Breast epithelium (tissue), 4 donors: ENCODE measurements at regions not wholly inside any gene's neighbourhood (a gene's known extent, or its start where the extent isn't known, plus 50 kb on each side); places are given as distances from the start of the nearest gene placed in this dataset.

Experiments
- DNase-seq, 2 donors: peaks; one replicate each; pipeline ENCODE4 v3.0.0-alpha.2; 2019; ENCODE audit warnings: low spot score in 2 of 2
- H3K27ac ChIP-seq, 2 donors: fragments of 200-600 bp; sonication (generic) in 1 of 2; one replicate each; pipeline ENCODE4 v1.5.1; 2016 to 2019; ENCODE audit warnings: mild to moderate bottlenecking in 1 of 2
- H3K27me3 ChIP-seq, 2 donors: fragments of 200-600 bp; sonication (generic) in 1 of 2; one replicate each; pipeline versions ENCODE4 v1.5.1 to v1.6.0; 2017 to 2019; ENCODE audit warnings: control low read depth in 1 of 2, mild to moderate bottlenecking in 1 of 2
- H3K36me3 ChIP-seq: fragments of 200-600 bp; one replicate; pipeline ENCODE4 v1.5.1; 2019
- H3K4me1 ChIP-seq, 2 donors: fragments of 200-600 bp; sonication (generic); one replicate each; pipeline ENCODE4 v1.5.1; 2016 to 2019; ENCODE audit warnings: control low read depth in 1 of 2
- H3K4me3 ChIP-seq, 3 donors: fragments of 200-600 bp; sonication (generic); 1 replicate in 2 of 3; 2 replicates in 1 of 3; pipeline ENCODE4 v1.5.1; 2016 to 2019; ENCODE audit warnings: mild to moderate bottlenecking in 3 of 3, moderate library complexity in 2 of 3
- H3K9me3 ChIP-seq, 2 donors: fragments of 200-600 bp; sonication (generic) in 1 of 2; one replicate each; pipeline ENCODE4 v1.5.1; 2016 to 2019; ENCODE audit warnings: control low read depth in 1 of 2
- POLR2A ChIP-seq: fragments of 450-650 bp; IDR thresholded peaks from one replicate; pipeline ENCODE4 v1.6.1; 2016; ENCODE audit warnings: antibody characterized with exemption, mild to moderate bottlenecking, moderate library complexity
- POLR2AphosphoS5 ChIP-seq, 3 donors: sonication (generic); formaldehyde crosslinking; IDR thresholded peaks; one replicate each; pipeline ENCODE4 v1.6.1; 2017; ENCODE audit warnings: antibody characterized with exemption in 3 of 3
- intact Hi-C: fragments of 100-400 bp; cut with DNase I; formaldehyde crosslinking; loops from one replicate; pipeline ENCODE4 v1.15.1; 2023; ENCODE audit warnings: low total_unique reads
- TF ChIP-seq, protein P1 (sequence below), 3 donors: fragments of 450-650 bp; IDR thresholded peaks; one replicate each; pipeline ENCODE4 v1.5.1; 2016 to 2017; ENCODE audit warnings: antibody characterized with exemption in 3 of 3, mild to moderate bottlenecking in 3 of 3, moderate library complexity in 3 of 3

DNA sequence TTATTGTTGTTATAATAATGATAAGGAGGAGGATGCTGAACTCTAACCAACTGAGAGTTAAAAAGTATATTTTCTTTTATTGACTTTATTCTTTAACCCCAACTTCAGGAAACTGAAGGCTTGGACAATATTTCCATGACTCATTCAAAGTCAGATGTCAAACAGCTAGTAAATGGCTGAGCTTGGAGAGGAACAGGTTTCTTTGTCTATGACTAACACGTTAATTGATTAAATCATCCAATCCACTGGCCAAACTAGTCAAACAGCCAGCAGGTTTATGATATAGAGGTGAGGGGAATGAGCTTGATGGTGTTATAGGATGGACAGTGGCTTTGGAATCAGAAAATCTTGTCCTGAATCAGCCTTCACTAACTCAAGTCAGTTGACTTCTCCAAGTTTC, 119.1 kb upstream of the WDR11 start:
- H3K4me3 ChIP-seq: no peak overlapping the region
- H3K36me3 ChIP-seq: no peaks in the 10 kb centered on the region
- no peaks in the 10 kb centered on the region for H3K9me3 ChIP-seq
- intact Hi-C loops: no loop called here
- H3K27ac ChIP-seq: no peak overlapping the region
- no peak for DNase-seq
- no peaks in the 10 kb centered on the region for H3K4me1 ChIP-seq
- TF ChIP-seq POLR2A (no peak), POLR2AphosphoS5 (IDR thresholded peaks at IDR 0.05) (no peak)
- TF ChIP-seq, protein P1, sequence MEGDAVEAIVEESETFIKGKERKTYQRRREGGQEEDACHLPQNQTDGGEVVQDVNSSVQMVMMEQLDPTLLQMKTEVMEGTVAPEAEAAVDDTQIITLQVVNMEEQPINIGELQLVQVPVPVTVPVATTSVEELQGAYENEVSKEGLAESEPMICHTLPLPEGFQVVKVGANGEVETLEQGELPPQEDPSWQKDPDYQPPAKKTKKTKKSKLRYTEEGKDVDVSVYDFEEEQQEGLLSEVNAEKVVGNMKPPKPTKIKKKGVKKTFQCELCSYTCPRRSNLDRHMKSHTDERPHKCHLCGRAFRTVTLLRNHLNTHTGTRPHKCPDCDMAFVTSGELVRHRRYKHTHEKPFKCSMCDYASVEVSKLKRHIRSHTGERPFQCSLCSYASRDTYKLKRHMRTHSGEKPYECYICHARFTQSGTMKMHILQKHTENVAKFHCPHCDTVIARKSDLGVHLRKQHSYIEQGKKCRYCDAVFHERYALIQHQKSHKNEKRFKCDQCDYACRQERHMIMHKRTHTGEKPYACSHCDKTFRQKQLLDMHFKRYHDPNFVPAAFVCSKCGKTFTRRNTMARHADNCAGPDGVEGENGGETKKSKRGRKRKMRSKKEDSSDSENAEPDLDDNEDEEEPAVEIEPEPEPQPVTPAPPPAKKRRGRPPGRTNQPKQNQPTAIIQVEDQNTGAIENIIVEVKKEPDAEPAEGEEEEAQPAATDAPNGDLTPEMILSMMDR (IDR thresholded peaks at IDR 0.05): no peak
- peaks cover 0 to 3% of the 10 kb centered on the region in 2 donors for H3K27me3 ChIP-seq

DNA sequence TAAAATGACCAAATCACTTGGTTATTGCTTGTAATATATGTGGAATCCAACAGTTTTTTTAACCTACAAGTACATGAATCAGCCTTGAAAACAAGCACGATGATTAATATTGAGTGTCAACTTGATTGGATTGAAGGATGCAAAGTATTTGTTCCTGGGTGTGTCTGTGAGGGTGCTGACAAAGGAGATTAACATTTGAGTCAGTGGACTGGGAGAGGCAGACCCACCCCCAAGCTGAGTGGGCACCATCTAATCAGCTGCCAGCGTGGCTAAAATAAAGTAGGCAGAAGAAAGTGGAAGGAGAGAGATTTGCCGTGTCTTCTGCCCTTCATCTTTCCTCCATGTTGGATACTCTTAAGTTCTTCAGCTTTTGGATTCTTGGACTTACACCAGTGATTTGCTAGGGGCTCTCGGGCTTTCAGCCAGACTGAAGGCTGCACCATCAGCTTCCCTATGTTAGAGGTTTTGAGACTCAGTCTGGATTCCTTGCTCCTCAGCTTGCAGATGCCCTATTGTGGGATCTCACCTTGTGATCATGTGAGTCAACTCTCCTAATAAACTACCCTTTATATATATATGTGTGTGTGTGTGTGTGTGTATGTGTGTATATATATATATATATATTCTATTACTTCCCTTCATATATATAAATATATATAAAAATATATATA, 118.4 kb upstream of the WDR11 start:
- H3K36me3 ChIP-seq: no peaks in the 10 kb centered on the region
- H3K27ac ChIP-seq: no peak overlapping the region
- intact Hi-C loops: no loop called here
- H3K9me3 ChIP-seq: no peaks in the 10 kb centered on the region
- no peak for DNase-seq
- H3K27me3 ChIP-seq: peaks cover 0 to 5% of the 10 kb centered on the region in 2 donors
- TF ChIP-seq POLR2A (no peak), POLR2AphosphoS5 (IDR thresholded peaks at IDR 0.05) (no peak)
- TF ChIP-seq, protein P1 (IDR thresholded peaks at IDR 0.05): no peak
- no peaks in the 10 kb centered on the region for H3K4me1 ChIP-seq
- H3K4me3 ChIP-seq: no peak overlapping the region

- no peak overlapping the region for H3K27ac ChIP-seq
- peaks cover 0 to 5% of the 10 kb centered on the region in 2 donors for H3K27me3 ChIP-seq
- intact Hi-C loops: no loop called here
- H3K4me3 ChIP-seq: no peak overlapping the region
- DNase-seq: no peak
- no peaks in the 10 kb centered on the region for H3K36me3 ChIP-seq
- H3K4me1 ChIP-seq: no peaks in the 10 kb centered on the region
- H3K9me3 ChIP-seq: no peaks in the 10 kb centered on the region
- TF ChIP-seq POLR2AphosphoS5 (IDR thresholded peaks at IDR 0.05): no peak
- TF ChIP-seq POLR2A: no peak
- TF ChIP-seq, protein P1 (IDR thresholded peaks at IDR 0.05): no peak
Measured at GRCh38 chr10:120734483-120735078, 116.6 kb upstream of the WDR11 start.

DNA sequence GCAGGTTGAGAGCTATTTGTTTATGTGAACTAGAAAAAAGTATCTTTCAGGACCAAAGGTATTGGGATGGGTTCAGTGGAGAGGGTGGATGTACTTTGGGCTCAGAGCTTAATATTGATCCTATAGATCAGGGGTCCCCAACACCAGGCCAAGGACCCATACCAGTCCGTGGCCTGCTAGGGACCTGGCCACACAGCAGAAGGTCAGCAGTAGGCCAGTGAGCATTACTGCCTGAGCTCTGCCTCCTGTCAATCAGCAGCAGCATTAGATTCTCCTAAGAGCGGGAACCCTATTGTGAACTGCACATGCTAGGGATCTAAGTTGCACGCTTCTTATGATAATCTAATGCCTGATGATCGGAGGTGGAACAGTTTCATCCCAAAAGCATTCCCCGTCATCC, 115.8 kb upstream of the WDR11 start:
- H3K27me3 ChIP-seq: peaks cover 0 to 5% of the 10 kb centered on the region in 2 donors
- DNase-seq: no peak
- intact Hi-C loops: no loop called here
- H3K4me1 ChIP-seq: no peaks in the 10 kb centered on the region
- H3K4me3 ChIP-seq: no peak overlapping the region
- no peaks in the 10 kb centered on the region for H3K36me3 ChIP-seq
- no peak overlapping the region for H3K27ac ChIP-seq
- TF ChIP-seq POLR2A: no peak
- TF ChIP-seq, protein P1 (IDR thresholded peaks at IDR 0.05): no peak
- no peak for TF ChIP-seq POLR2AphosphoS5 (IDR thresholded peaks at IDR 0.05)
- H3K9me3 ChIP-seq: no peaks in the 10 kb centered on the region

- Histone ChIP-seq H3K27me3 (peaks cover 0 to 5% of the 10 kb centered on the region in 2 donors), H3K27ac (no peak overlapping the region), H3K4me1 (no peaks in the 10 kb centered on the region), H3K4me3 (no peak overlapping the region), H3K9me3 (no peaks in the 10 kb centered on the region), H3K36me3 (no peaks in the 10 kb centered on the region)
- no peak for TF ChIP-seq POLR2AphosphoS5 (IDR thresholded peaks at IDR 0.05)
- TF ChIP-seq, protein P1 (IDR thresholded peaks at IDR 0.05): peak in 2 of 3 donors; percentile 48 to 54
- DNase-seq: no peak
- intact Hi-C loops: loop anchor here (2.0 kb wide), 1 partner anchor 29 kb away; no protein-coding TSS in a partner anchor
Measured at GRCh38 chr10:120735773-120736371, 115.3 kb upstream of the WDR11 start.
